Colonic mucosa (tissue), 4 donors: ENCODE measurements at regions not wholly inside any gene's neighbourhood (a gene's known extent, or its start where the extent isn't known, plus 50 kb on each side); places are given as distances from the start of the nearest gene placed in this dataset.

Experiments
- DNase-seq: peaks from one replicate; pipeline ENCODE4 v3.0.0-alpha.2; 2020
- H3K27ac ChIP-seq: fragments of 200-600 bp; one replicate; pipeline ENCODE4 v1.8.0; 2021
- H3K27me3 ChIP-seq: fragments of 200-600 bp; one replicate; pipeline ENCODE4 v1.8.0; 2021
- H3K36me3 ChIP-seq: fragments of 200-600 bp; one replicate; pipeline ENCODE4 v1.8.0; 2021
- H3K4me1 ChIP-seq: fragments of 200-600 bp; one replicate; pipeline ENCODE4 v1.8.0; 2021; ENCODE audit warnings: mild to moderate bottlenecking
- H3K4me3 ChIP-seq: fragments of 200-600 bp; one replicate; pipeline ENCODE4 v1.8.0; 2021
- H3K9ac ChIP-seq, 2 donors: one replicate each; pipeline ENCODE4 v1.7.0; 2013; ENCODE audit warnings: control low read depth in 2 of 2, low read depth in 2 of 2, low read length in 2 of 2
- H3K9me3 ChIP-seq: fragments of 200-600 bp; one replicate; pipeline ENCODE4 v1.8.0; 2021
- intact Hi-C: fragments of 100-400 bp; cut with DNase I; formaldehyde crosslinking; loops from one replicate; pipeline ENCODE4 v1.14.1; 2022
- TF ChIP-seq, protein P1 (sequence below): fragments of 200-600 bp; IDR thresholded peaks from one replicate; pipeline ENCODE4 v1.8.0; 2022; ENCODE audit warnings: antibody characterized with exemption, mild to moderate bottlenecking
- donor health status: healthy.
- donor health status: DM: no; HTN: no; CAD: no.
- donor health status: DM: no; HTN: no; CAD: no.

DNA sequence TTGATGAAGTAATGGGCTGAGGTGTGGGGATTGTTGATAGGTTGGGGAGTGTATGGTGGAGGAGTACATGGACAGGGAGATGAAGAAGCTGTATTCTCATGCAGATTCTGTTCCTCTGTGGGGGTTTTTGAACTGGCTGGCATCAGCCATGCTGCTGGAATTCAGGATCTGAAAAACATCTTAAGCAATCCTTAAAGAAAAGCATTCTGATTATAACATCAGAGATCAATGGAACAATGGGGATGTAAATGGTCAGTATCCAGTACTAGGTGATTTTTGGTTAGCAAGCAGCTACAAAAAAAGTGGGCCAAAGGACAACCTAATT lies 247.5 kb upstream of the GALNT17 start:
- H3K4me1 ChIP-seq: no peaks in the 10 kb centered on the region
- no peak for DNase-seq
- H3K9me3 ChIP-seq: no peaks in the 10 kb centered on the region
- H3K9ac ChIP-seq: no peak overlapping the region
- H3K36me3 ChIP-seq: no peaks in the 10 kb centered on the region
- H3K27me3 ChIP-seq: no peaks in the 10 kb centered on the region
- intact Hi-C loops: no loop called here
- no peak overlapping the region for H3K4me3 ChIP-seq
- TF ChIP-seq, protein P1, sequence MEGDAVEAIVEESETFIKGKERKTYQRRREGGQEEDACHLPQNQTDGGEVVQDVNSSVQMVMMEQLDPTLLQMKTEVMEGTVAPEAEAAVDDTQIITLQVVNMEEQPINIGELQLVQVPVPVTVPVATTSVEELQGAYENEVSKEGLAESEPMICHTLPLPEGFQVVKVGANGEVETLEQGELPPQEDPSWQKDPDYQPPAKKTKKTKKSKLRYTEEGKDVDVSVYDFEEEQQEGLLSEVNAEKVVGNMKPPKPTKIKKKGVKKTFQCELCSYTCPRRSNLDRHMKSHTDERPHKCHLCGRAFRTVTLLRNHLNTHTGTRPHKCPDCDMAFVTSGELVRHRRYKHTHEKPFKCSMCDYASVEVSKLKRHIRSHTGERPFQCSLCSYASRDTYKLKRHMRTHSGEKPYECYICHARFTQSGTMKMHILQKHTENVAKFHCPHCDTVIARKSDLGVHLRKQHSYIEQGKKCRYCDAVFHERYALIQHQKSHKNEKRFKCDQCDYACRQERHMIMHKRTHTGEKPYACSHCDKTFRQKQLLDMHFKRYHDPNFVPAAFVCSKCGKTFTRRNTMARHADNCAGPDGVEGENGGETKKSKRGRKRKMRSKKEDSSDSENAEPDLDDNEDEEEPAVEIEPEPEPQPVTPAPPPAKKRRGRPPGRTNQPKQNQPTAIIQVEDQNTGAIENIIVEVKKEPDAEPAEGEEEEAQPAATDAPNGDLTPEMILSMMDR: no peak
- no peak overlapping the region for H3K27ac ChIP-seq

DNA sequence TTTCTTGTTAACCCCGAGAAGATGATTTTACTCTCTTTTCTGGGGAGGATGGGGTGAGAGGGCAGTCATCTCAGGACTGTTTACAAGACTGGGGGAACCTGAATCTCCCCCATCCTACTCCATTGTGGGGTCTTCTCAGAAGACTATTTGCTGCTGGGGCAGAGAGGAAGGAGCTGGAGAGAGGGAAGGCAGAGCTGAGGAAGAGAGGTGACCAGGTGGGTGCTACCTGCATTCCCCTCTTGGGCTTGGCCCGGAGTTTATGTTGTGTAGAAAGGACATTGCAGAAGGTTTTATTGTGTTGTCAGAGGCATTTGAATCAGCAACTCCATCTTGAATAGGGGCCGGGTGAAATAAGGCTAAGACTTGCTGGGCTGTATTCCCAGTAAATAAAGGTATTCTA lies 247.1 kb upstream of the GALNT17 start:
- H3K4me1 ChIP-seq: no peaks in the 10 kb centered on the region
- H3K9ac ChIP-seq: no peak overlapping the region
- no peaks in the 10 kb centered on the region for H3K9me3 ChIP-seq
- no peaks in the 10 kb centered on the region for H3K27me3 ChIP-seq
- H3K36me3 ChIP-seq: no peaks in the 10 kb centered on the region
- TF ChIP-seq, protein P1: no peak
- no peak overlapping the region for H3K4me3 ChIP-seq
- intact Hi-C loops: no loop called here
- no peak overlapping the region for H3K27ac ChIP-seq
- DNase-seq: no peak

DNA sequence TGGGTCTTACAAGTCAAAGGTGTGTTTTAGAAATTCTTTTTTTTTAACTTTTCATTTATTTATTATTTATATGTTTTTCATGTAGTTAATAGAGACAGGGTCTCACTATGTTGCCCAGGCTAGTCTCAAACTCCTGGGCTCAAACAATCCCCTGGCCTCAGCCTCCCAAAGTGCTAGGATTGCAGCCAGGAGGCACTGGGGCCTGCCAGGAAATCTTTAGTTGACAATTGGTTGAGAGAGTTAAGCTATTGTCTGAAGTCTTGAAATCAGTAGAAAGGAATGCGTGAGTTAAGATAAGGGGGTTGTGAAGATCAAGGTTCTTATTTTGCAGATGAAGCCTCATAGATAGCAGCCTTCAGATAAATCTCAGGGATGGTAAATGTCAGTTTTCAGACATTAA lies 245.4 kb upstream of the GALNT17 start:
- no peak overlapping the region for H3K27ac ChIP-seq
- no peaks in the 10 kb centered on the region for H3K4me1 ChIP-seq
- H3K9ac ChIP-seq: no peak overlapping the region
- intact Hi-C loops: no loop called here
- H3K9me3 ChIP-seq: no peaks in the 10 kb centered on the region
- H3K27me3 ChIP-seq: no peaks in the 10 kb centered on the region
- DNase-seq: no peak
- TF ChIP-seq, protein P1: no peak
- H3K36me3 ChIP-seq: no peaks in the 10 kb centered on the region
- H3K4me3 ChIP-seq: no peak overlapping the region

DNA sequence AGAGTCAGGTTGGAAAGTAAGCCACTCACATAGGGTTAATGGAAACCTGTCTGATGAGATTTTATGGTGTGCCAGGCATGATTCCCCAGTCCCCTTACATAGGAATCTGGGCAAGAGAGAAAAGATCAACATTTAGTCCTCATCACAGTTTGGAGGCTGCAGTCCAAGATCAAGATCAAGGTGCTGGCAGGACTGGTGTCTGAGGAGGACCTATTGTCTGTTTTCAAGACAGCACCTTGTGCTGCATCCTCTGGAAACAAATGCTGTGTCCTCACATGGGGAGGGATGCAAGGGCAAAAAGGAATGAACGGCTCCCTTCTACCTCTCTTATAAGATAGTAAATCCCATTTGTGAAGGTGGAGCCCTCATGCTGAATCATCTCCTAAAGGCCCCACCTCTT lies 244.8 kb upstream of the GALNT17 start:
- Histone ChIP-seq H3K36me3 (no peaks in the 10 kb centered on the region), H3K4me3 (no peak overlapping the region), H3K27ac (no peak overlapping the region), H3K9ac (no peak overlapping the region), H3K4me1 (no peaks in the 10 kb centered on the region), H3K9me3 (no peaks in the 10 kb centered on the region), H3K27me3 (no peaks in the 10 kb centered on the region)
- DNase-seq: no peak
- TF ChIP-seq, protein P1: no peak
- intact Hi-C loops: no loop called here

DNA sequence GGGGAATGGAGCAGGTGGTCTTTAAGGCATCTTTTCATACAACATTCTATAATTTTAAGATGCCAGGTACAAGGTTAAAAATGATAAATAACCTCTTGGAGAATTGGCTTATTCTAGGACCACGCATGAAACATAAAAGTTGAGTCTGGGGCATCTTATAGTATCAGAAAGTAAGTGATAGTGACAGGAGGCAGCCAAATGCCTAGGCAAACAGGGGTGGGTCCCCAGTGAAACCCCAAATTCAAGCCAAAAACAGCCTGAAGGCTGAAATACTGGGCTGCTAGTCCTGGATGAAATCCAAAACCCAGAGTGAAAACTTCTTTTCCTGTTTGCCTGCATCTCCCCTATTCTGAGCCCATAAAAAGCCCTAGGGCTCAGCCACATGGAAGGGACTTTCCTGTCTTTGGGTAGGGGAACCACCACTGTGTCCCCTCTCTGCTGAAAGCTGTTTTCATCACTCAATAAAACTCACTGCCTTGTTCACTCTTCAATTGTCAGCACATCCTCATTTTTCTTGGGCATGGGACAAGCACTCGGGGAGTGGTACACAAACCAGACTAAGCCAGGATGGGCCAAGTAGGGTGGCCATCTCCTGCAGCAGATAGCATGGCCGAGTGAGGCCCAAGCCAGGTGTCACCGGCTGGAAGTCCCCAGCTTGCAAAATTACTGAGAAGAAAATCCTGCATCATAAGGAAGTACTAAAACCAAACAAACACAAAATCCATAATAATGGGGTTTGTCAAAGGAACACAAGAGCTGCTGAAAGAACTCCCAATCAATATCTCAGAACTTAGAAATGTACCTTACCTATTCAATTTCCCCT lies 241.6 kb upstream of the GALNT17 start:
- intact Hi-C loops: no loop called here
- no peaks in the 10 kb centered on the region for H3K36me3 ChIP-seq
- no peak overlapping the region for H3K27ac ChIP-seq
- H3K27me3 ChIP-seq: no peaks in the 10 kb centered on the region
- TF ChIP-seq, protein P1: no peak
- no peak for DNase-seq
- H3K4me3 ChIP-seq: no peak overlapping the region
- H3K9ac ChIP-seq: no peak overlapping the region
- no peaks in the 10 kb centered on the region for H3K9me3 ChIP-seq
- no peaks in the 10 kb centered on the region for H3K4me1 ChIP-seq
